Calu3 (cell line): ENCODE measurements at regions not wholly inside any gene's neighbourhood (a gene's known extent, or its start where the extent isn't known, plus 50 kb on each side); places are given as distances from the start of the nearest gene placed in this dataset.

Experiments
- BruUV-seq: library from RNA; stranded (reverse); fragments of 400-500 nt; replicated peaks from 2 replicates; lab custom pipeline; 2021; lab: Mats Ljungman, UMichigan
- CTCF ChIA-PET: fragments of 300-600 bp; sonication (Branson Sonifier 250); formaldehyde crosslinking; loops from one replicate; lab custom pipeline; 2022; ENCODE audit warnings: antibody characterized with exemption; lab: Charles Lee
- DNase-seq: peaks from one replicate; pipeline ENCODE4 v3.0.0; 2022
- H3K27ac Mint-ChIP-seq: one replicate; pipeline ENCODE4 v1.8.0; 2022; ENCODE audit warnings: mixed read lengths; ENCODE audit not compliant: unreplicated experiment
- H3K27me3 Mint-ChIP-seq: one replicate; pipeline ENCODE4 v1.8.0; 2022; ENCODE audit warnings: mixed read lengths; ENCODE audit not compliant: unreplicated experiment
- H3K36me3 Mint-ChIP-seq: one replicate; pipeline ENCODE4 v1.8.0; 2022; ENCODE audit warnings: mild to moderate bottlenecking, moderate library complexity, mixed read lengths; ENCODE audit not compliant: insufficient read depth, unreplicated experiment
- H3K4me1 Mint-ChIP-seq: one replicate; pipeline ENCODE4 v1.8.0; 2022; ENCODE audit warnings: mild to moderate bottlenecking, low read depth, mixed read lengths; ENCODE audit not compliant: unreplicated experiment
- H3K4me3 Mint-ChIP-seq: one replicate; pipeline ENCODE4 v1.8.0; 2022; ENCODE audit warnings: mild to moderate bottlenecking, low read depth, moderate library complexity, mixed read lengths; ENCODE audit not compliant: unreplicated experiment
- H3K9me3 Mint-ChIP-seq: one replicate; pipeline ENCODE4 v1.8.0; 2022; ENCODE audit warnings: low read depth, mixed read lengths; ENCODE audit not compliant: unreplicated experiment
- CTCF ChIP-seq: fragments of 200-600 bp; IDR thresholded peaks from one replicate; pipeline ENCODE4 v1.8.0; 2022; ENCODE audit warnings: antibody characterized with exemption; ENCODE audit not compliant: unreplicated experiment
- intact Hi-C: fragments of 100-400 bp; cut with micrococcal nuclease; formaldehyde crosslinking; loops from one replicate; pipeline ENCODE4 v1.10.0; 2022; ENCODE audit not compliant: unreplicated experiment

GRCh38 chr5:12683249-12683648 is 779.0 kb upstream of the CTNND2 start:
- TF ChIP-seq CTCF: no peak
- no peaks in the 10 kb centered on the region for H3K36me3 Mint-ChIP-seq
- H3K4me1 Mint-ChIP-seq: no peaks in the 10 kb centered on the region
- no peak overlapping the region for H3K4me3 Mint-ChIP-seq
- H3K27me3 Mint-ChIP-seq: no peaks in the 10 kb centered on the region
- BruUV-seq: no TSS peak
- no peak for DNase-seq
- H3K9me3 Mint-ChIP-seq: peaks cover 2% of the 10 kb centered on the region
- CTCF ChIA-PET: no interaction called here
- no peak overlapping the region for H3K27ac Mint-ChIP-seq
- intact Hi-C loops: no loop called here

- Mint-ChIP-seq H3K4me1 (no peaks in the 10 kb centered on the region), H3K4me3 (no peak overlapping the region), H3K9me3 (peaks cover 12% of the 10 kb centered on the region), H3K36me3 (no peaks in the 10 kb centered on the region), H3K27me3 (no peaks in the 10 kb centered on the region), H3K27ac (no peak overlapping the region)
- TF ChIP-seq CTCF: no peak
- BruUV-seq: no TSS peak
- no peak for DNase-seq
- intact Hi-C loops: no loop called here
- CTCF ChIA-PET: no interaction called here
These were observed 775.5 kb upstream of the CTNND2 start for GRCh38 chr5:12679731-12680130.

GRCh38 chr5:12675959-12676358 is 771.7 kb upstream of the CTNND2 start:
- Mint-ChIP-seq H3K27ac (no peak overlapping the region), H3K4me1 (no peaks in the 10 kb centered on the region), H3K9me3 (peaks cover 10% of the 10 kb centered on the region), H3K36me3 (no peaks in the 10 kb centered on the region), H3K4me3 (no peak overlapping the region), H3K27me3 (no peaks in the 10 kb centered on the region)
- intact Hi-C loops: no loop called here
- DNase-seq: no peak
- BruUV-seq: no TSS peak
- TF ChIP-seq CTCF: no peak
- CTCF ChIA-PET: no interaction called here

GRCh38 chr5:12672141-12672540 is 767.9 kb upstream of the CTNND2 start:
- TF ChIP-seq CTCF: no peak
- Mint-ChIP-seq H3K27ac (no peak overlapping the region), H3K27me3 (no peaks in the 10 kb centered on the region), H3K4me1 (no peaks in the 10 kb centered on the region), H3K9me3 (peaks cover 13% of the 10 kb centered on the region), H3K36me3 (no peaks in the 10 kb centered on the region), H3K4me3 (no peak overlapping the region)
- no TSS peak for BruUV-seq
- intact Hi-C loops: no loop called here
- CTCF ChIA-PET: no interaction called here
- no peak for DNase-seq

GRCh38 chr5:12669326-12669725 is 765.1 kb upstream of the CTNND2 start:
- CTCF ChIA-PET: no interaction called here
- no peaks in the 10 kb centered on the region for H3K36me3 Mint-ChIP-seq
- peaks cover 17% of the 10 kb centered on the region for H3K9me3 Mint-ChIP-seq
- intact Hi-C loops: no loop called here
- no TSS peak for BruUV-seq
- DNase-seq: no peak
- no peaks in the 10 kb centered on the region for H3K4me1 Mint-ChIP-seq
- no peak overlapping the region for H3K4me3 Mint-ChIP-seq
- TF ChIP-seq CTCF: no peak
- H3K27me3 Mint-ChIP-seq: no peaks in the 10 kb centered on the region
- no peak overlapping the region for H3K27ac Mint-ChIP-seq
